GM19395 (cell line): ENCODE measurements at regions not wholly inside any gene's neighbourhood (a gene's known extent, or its start where the extent isn't known, plus 50 kb on each side); places are given as distances from the start of the nearest gene placed in this dataset.
A peak's percentile ranks its signal among the peaks of the same experiment; 100 is the strongest.

ENCODE experiments used
- ATAC-seq: cut with Tn5 transposase; IDR thresholded peaks from one replicate; pipeline ENCODE4 v1.9.1; 2021; ENCODE audit warnings: mild to moderate bottlenecking, moderate library complexity; ENCODE audit not compliant: unreplicated experiment

DNA sequence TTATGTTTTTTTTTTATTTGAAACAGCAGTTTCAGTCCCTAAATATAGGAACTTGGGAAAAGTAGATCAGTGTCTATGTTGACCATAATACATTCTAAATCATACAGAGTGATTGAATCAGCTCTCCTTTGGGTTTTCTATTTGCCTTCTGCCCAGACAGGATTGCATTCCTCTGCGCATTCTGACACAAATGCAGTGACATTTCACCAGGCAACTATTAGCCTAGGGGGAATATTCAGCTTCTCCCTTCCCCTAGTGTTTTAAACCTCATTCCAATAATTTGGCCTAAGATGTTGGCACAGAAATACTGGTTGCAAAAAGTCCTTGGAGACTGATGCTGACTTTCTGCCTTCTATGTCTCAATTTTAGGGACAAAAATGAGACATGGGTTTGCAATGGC lies 172.8 kb downstream of the PTGER3 start:
- no peak for ATAC-seq

GRCh38 chr1:70877343-70877742 lies 170.3 kb downstream of the PTGER3 start:
- ATAC-seq, result no peak

DNA sequence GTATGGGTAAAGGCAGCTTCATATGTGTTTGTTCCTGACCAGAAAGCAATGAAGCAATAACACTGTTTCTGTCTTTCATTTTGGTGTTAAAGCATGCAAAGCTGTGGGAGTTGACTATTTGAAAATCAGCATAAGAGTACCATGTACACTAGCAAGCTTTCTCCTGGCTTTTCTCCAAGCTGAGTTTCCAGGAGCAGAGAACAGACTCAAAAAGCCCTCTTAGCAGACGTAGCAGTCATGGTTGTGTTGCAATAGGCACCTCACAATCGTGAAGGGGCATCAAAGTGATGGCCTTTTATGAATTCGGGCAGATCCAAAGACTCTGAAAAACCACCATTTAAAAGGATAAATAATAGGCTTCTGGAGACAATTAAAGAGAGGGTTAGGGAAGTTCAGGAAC lies 159.7 kb downstream of the PTGER3 start:
- ATAC-seq, result no peak

DNA sequence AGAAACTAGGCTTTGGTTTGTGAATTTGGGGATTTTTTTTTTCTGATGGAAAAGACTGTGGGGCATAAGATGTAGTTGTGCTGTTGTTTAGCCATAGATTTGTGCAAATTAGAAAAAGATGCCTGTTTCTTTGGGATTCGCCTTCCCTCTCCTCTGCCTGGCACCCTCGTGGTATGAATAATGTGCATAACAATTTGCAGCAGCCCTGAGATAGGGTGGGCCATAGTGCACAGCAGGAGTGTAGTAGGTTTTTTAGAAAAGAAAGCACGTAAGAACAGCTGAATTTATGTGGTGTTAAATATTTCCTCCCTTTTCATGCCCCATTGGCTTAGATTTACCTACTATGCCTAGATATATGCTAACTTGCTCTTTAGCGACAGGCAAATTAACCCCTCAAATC lies 158.9 kb downstream of the PTGER3 start:
- ATAC-seq, result no peak

- ATAC-seq, result no peak
These were observed 157.2 kb downstream of the PTGER3 start for GRCh38 chr1:70890408-70890807.

GRCh38 chr1:70891051-70891843 lies 156.4 kb downstream of the PTGER3 start:
- ATAC-seq, result no peak

GRCh38 chr1:70892140-70892539 lies 155.5 kb downstream of the PTGER3 start:
- no peak for ATAC-seq

- ATAC-seq, result no peak
These were observed 154.7 kb downstream of the PTGER3 start for GRCh38 chr1:70892930-70893329.

- ATAC-seq, result no peak
These were observed 154.2 kb downstream of the PTGER3 start for GRCh38 chr1:70893381-70893780.

- ATAC-seq, result no peak
These were observed 152.1 kb downstream of the PTGER3 start for GRCh38 chr1:70895531-70895930.

GRCh38 chr1:70896224-70896623 lies 151.4 kb downstream of the PTGER3 start:
- ATAC-seq, result no peak

DNA sequence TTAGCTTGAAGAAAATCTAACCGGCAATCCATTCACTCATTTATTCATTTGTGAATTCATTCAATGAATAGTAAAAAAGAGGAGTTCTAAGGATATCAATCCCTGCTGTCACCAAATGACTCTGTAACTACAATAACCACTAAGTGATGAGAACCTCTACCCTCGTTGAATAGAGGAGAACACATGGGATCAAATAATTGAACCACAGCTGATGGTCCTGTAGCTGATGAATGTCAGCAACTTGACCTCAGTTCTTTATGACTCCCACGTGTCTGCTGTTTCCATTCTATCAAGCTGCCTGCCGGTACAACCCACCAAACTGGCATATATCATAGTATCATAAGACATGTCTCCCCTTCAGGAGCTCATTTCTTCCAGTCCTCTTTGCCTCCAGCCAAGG lies 150.3 kb downstream of the PTGER3 start:
- ATAC-seq, result no peak

DNA sequence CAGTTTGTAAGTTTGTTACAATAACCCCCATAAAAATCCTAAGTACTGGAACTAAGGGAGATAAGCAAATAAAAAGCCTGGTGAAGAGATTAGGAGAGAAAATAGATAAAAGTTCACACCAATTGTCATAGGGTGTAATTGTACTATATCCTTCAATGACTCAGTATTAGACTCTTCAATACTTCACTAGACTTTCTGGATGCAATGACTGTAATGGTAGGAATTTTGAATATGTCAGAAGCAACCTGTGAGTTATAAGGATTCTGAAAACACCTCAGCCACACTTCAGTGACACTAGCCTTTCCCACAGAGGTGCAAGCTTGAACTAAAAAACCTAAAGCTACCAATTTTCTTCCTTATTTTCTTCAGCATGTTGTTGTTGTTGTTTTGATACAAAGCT lies 147.9 kb downstream of the PTGER3 start:
- ATAC-seq, result no peak

DNA sequence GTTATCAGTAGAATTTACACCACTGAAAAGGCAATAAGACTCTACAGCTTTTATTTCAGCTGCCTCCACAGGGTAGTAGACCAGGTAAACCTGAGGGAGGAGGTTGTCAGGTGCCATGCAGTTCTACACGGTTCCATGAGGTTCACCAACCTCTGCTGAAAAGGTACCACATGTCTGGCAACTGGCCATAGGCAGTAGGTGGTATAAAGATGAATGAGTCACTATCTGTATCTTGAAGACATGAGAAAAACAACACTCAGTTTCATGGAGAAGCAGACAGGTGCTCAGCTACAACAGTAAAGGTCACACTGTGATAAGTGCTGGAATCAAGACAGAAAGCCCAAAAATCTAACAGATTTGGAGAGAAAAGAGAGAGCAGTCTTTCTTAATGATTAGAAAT lies 145.4 kb downstream of the PTGER3 start:
- ATAC-seq, result no peak

DNA sequence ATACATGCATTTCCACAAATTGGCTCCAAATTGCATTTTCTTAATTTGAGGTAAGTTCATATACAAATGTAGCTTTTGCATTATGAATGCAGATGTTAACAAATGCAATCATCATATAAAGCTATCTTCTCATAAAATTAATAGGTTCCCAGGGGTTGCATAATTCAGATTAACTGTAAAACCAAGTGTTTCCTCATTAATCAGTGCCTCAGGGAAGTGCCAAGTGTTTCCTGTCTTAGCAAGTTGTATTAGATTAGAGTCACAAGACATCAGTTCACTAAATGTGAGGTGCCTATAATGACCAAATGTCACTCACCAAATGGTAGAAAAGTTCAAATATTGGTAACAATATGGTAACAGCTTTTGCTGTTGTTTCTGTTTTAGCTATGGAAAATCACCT lies 140.8 kb downstream of the PTGER3 start:
- ATAC-seq, result no peak

DNA sequence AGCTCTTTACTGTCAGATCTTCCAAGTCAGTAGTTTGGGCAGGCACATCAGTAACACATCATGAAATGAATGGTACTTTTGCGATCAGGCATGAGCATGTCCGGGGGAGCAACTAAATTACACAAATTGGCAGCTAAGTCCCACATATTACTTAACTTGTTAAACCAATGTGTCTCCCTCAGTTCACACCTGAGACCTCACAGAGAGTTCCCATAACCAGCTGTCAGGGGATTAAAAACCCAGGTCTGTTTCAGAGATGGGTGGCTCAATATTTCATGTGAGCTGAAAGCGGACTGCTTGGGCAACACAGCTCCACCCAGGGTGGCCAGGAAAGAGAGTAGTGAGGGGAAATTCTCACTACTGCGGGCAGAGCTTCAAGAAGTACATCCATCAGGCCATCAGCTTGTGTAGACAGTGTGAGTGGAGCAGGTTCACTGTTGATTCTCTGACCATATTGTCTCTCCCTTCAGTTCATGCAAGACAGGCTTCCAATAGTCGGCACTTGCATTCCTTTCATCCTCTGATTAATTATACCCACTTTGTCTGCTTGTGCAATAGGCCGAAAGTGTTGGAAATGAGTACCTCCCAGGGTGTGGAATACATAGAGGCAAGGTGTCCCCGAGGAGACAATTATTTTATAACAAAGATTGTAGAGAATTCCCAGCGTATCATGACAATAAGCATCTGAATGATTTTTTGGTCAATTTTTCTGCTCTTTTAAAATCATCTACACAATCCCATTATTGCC lies 139.9 kb downstream of the PTGER3 start:
- ATAC-seq, result no peak

- ATAC-seq, result no peak
These were observed 138.3 kb downstream of the PTGER3 start for GRCh38 chr1:70909262-70909822.

DNA sequence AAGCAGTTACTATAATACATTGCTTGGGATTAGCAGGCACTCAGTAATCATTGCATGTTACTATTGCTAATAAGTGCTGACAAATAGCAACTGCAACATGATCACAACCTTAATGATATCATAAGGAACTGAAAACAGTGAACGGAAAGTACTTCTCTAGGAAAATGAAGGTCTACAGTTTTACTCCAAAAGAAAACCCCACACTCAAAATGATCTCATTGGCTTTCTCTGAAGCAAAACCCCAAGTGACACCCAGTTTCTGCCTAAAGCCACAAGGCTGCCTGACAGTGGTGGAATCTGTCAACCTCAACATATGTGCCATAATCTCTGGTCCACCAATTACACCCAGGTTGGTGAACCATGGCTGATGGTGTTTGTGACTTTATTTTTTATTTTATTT lies 137.6 kb downstream of the PTGER3 start:
- peak; percentile 77 for ATAC-seq

- ATAC-seq, result no peak
These were observed 135.8 kb downstream of the PTGER3 start for GRCh38 chr1:70911861-70912260.

DNA sequence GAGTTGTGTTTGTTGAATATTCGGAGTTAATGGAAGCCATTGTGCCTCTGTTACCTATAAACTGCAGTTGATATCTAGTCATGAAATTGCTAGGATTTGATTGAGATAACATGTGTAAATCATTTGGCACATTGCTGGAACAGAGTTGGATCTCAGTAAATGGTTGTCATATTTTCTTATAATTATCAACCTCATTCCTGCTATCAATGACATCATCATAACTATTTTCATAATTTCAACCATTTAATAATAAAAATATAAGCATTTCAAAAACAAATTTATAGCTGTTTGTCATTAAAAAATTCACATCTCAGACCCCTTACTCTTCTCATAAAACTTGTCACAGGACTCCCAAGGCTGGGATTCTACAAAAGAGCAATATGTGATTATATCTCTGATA lies 133.4 kb downstream of the PTGER3 start:
- no peak for ATAC-seq

- no peak for ATAC-seq
These were observed 132.2 kb downstream of the PTGER3 start for GRCh38 chr1:70915258-70916033.
